ENCODE measurements at regions not wholly inside any gene's neighbourhood (a gene's known extent, or its start where the extent isn't known, plus 50 kb on each side); places are given as distances from the start of the nearest gene placed in this dataset.

GRCh38 chr10:52645187-52645758, 127.3 kb downstream of the MBL2 start:
- no peak for TF ChIP-seq CTCF (IDR thresholded peaks at IDR 0.05)
- no peaks in the 10 kb centered on the region for H3K36me3 ChIP-seq
- no peak for ATAC-seq
- H3K27me3 ChIP-seq: no peaks in the 10 kb centered on the region
- no peaks in the 10 kb centered on the region for H3K9me3 ChIP-seq
- no peaks in the 10 kb centered on the region for H3K4me1 ChIP-seq
- intact Hi-C loops (cut with DNase I): no loop called here
- H3K4me3 ChIP-seq: no peak overlapping the region
- DNase-seq: no peak
- no peak overlapping the region for H3K27ac ChIP-seq

- H3K27me3 ChIP-seq: no peaks in the 10 kb centered on the region
- H3K27ac ChIP-seq: no peak overlapping the region
- ATAC-seq: no peak
- peaks cover 7% of the 10 kb centered on the region for H3K4me1 ChIP-seq
- DNase-seq: no peak
- H3K9me3 ChIP-seq: no peaks in the 10 kb centered on the region
- H3K36me3 ChIP-seq: no peaks in the 10 kb centered on the region
- intact Hi-C loops (cut with DNase I): no loop called here
- TF ChIP-seq CTCF (IDR thresholded peaks at IDR 0.05): no peak
- H3K4me3 ChIP-seq: no peak overlapping the region
Observed at GRCh38 chr10:52649511-52649910, 123.1 kb downstream of the MBL2 start.

GRCh38 chr10:52650873-52651272, 121.7 kb downstream of the MBL2 start:
- intact Hi-C loops (cut with DNase I): no loop called here
- DNase-seq: no peak
- TF ChIP-seq CTCF (IDR thresholded peaks at IDR 0.05): no peak
- no peak overlapping the region for H3K27ac ChIP-seq
- H3K9me3 ChIP-seq: no peaks in the 10 kb centered on the region
- no peaks in the 10 kb centered on the region for H3K27me3 ChIP-seq
- no peaks in the 10 kb centered on the region for H3K36me3 ChIP-seq
- H3K4me3 ChIP-seq: no peak overlapping the region
- ATAC-seq: no peak
- H3K4me1 ChIP-seq: peaks cover 7% of the 10 kb centered on the region

GRCh38 chr10:52651293-52651692, 121.3 kb downstream of the MBL2 start:
- Histone ChIP-seq H3K27me3 (no peaks in the 10 kb centered on the region), H3K4me1 (peaks cover 7% of the 10 kb centered on the region), H3K36me3 (no peaks in the 10 kb centered on the region), H3K9me3 (no peaks in the 10 kb centered on the region), H3K4me3 (no peak overlapping the region), H3K27ac (no peak overlapping the region)
- ATAC-seq (no peak), DNase-seq (no peak)
- intact Hi-C loops (cut with DNase I): no loop called here
- TF ChIP-seq CTCF (IDR thresholded peaks at IDR 0.05): no peak

- peaks cover 7% of the 10 kb centered on the region for H3K4me1 ChIP-seq
- intact Hi-C loops (cut with DNase I): no loop called here
- H3K27me3 ChIP-seq: no peaks in the 10 kb centered on the region
- no peaks in the 10 kb centered on the region for H3K36me3 ChIP-seq
- no peak for DNase-seq
- no peak for ATAC-seq
- H3K4me3 ChIP-seq: no peak overlapping the region
- H3K27ac ChIP-seq: no peak overlapping the region
- TF ChIP-seq CTCF (IDR thresholded peaks at IDR 0.05): no peak
- no peaks in the 10 kb centered on the region for H3K9me3 ChIP-seq
Observed at GRCh38 chr10:52652431-52653262, 119.9 kb downstream of the MBL2 start.

Data from upper lobe of right lung (tissue), 1 donor.